NCI-H82 treated with DMSO at 0.1 percent for 48 hours (cell line): ENCODE measurements at regions not wholly inside any gene's neighbourhood (a gene's known extent, or its start where the extent isn't known, plus 50 kb on each side); places are given as distances from the start of the nearest gene placed in this dataset.

Experiments used
- DNase-seq: peaks from one replicate; lab custom pipeline; 2025; ENCODE audit not compliant: unreplicated experiment; lab: John Stamatoyannopoulos, UW

DNA sequence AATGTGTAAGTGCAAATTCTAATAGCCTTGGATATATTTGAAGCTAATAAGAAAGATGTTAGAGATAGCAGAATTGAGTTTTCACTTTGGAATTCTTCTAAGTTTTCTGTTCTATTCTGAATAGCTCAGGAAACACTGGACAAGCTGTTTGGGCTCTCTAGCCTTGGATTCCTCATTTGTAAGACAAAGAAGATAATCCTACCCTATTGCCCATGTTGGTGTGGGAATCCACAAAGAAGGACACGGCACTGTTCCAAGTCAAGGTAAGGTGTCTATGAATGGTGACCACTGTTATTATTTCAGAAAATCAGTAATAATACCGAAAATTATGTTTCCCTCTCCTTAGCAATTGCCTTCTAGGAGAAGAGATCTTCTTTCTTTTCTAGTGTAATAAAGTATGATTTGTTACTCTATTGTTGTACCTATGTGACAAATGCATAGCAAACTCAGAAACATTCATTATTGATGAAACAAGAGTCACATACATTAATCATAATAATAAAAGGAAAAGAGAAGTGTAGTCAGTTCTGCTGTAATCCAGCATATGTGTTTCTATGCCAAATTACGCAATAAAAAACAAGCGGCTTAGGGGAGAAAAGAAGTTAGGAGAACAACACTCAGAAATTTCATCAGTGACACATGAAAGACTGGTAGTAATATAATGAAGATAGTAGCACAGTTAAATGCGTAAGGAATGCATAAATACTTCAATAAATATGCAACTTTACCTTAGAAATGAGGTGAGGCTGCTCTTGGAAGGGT lies 1012.3 kb upstream of the PHF14 start:
- DNase-seq = no peak

DNA sequence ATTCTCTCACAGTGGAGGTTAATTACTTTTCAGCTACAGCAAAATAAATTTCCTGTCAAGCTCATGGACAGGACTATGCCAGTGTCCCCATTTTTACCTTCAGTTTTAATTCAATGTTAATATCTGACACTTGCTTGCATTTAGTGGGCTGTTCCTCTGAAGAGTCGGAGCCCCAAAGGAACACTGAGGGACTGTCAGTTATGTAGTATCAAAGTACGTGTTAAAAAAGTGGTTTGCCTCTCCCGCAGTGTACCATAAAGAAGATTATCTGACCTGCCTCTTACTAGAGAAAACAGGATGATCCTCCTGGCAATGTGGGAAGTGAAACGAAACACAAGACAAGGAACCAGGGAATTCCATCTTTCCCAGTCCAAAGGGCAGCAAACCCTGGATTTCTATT lies 1010.9 kb upstream of the PHF14 start:
- DNase-seq = peak; percentile 35

DNA sequence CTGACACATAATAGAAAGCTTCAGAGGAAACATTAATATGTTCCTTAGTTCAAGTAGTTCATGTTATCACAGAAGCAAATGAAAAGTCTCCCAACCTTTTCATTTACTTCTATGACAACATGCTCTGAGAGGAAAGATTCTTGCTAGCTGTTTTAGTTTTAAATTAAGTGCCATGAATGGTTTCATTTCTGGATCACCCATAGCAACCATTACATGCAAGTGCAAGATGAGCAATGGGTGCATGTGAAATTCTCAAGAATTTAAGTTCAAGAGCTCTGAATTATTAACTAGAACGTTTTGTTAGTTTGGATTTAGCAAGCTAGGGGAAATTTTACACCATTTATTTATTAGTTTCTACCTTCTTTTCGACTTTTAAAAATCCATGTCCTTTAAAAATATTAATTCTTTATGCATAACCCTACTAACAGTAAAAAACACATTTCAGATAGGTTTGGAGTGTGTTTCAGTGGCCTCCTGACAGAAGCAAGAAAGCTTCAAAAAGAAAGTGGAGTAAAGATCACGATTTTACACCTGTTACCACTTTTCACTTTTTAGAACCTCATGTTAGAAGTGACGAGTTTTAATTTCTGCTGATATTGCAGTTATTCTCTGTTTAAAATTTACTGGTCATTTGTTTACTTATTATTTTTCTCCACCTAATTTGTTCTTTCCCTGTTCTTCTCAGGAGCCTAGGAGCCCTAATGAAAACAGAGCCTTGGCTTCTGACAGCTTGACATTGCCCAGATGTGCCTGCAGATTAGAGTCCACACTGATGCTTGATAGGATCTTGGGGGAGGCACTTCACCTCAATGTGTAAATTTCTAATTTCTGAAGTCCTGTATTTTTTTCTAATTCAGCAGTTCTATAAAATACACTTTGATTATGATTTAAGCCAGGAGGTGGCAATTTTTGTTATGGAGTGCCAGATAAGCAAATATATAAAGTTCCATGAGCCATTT lies 995.3 kb upstream of the PHF14 start:
- no peak for DNase-seq

DNA sequence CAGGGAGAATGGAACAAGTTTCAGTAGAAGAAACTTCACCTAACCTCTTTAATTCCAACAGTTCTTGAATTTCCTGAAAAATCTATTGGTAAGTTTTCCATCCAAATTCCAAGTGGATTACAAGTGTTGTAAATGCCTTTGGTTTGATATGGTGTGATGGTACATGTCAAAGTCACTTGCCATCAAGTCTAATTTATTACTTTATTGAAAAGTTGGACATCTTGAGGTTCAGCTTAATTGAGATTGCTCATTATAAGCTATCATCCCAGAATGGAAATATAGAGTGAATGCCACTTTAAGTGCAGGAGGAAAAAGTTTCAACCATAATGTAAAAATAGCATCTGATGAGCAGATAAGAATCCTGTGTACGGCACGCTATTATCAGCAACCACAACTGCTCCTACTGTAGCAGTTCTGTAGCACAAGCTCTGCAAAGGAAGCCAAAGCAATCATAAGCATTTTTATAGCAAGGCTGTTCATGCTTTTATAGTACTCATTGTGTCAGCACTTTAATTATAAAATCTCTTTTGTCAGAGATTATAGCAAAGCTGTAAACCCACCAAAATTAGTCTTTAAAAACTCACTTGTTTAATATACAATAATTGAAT lies 991.8 kb upstream of the PHF14 start:
- DNase-seq = no peak

DNA sequence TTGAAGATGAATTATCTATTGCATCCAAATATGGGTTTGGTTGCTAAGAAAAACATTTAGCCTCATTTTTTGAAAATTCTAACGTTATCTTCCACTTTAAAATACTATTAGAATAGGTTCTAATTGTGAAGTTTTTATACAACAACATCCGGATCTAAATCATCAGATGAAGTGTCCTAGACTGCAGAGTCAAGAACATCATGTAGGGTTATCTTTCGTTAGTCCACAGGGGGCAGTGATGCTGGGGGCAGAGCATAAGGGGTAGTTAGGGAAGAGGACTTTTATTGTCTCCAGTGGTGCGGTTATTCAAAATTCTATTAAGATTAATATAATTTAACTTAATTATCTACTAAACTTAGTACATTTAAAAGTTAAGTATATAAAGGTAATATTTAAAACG lies 990.6 kb upstream of the PHF14 start:
- DNase-seq = no peak

DNA sequence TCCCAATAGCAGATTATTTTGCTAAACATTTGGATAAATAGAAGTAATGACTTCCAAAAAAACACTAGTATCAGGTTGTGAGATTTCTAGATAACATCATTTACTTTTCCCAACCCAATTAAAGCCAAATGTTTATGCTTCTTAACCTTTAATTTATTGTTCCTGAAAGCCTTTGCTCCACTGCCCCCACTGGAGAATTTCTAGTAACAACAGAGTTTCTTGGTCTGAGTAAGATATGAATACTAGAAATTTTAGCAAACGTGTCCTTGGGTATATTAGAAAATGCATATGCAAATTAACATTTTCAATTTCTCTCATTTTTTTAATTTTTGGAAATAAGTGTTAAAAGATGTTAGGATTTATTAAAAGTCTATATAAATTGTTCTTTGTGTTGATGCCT lies 958.0 kb upstream of the PHF14 start:
- DNase-seq = no peak

DNA sequence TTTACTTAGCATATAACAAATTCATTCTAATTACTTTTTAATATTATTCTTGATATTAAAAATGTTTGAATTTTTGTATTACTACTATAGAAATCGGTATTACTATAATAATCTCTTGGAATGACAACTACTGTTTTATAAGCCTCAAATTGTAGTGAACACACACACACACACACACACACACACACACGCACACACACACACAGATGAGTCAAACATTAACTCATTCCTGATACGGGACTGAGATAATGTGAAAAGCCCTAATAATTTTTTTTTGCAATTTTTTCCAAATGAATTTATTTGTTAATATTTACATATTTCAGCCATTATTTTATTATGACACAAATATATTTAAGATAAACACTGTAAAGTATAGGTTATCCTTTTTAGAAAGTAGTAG lies 951.2 kb upstream of the PHF14 start:
- no peak for DNase-seq

DNA sequence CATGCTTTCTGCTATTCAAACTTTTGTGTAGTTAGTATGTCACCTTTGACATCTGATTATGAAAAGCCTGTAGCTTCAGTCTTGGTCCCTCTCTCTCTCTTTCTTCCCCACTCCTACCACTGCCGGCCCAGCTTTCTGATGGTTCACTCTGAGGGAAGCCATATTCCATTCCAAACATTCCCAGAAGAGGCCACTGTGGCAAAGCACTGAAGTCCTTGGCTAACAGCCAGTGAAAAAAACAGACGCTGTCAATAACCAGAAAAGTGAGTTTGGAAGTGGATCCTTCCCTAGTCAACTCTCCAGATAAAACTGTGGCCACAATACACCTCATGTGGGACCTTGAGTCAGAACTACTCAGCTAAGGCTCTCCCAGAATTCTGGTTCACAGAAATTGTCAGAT lies 950.7 kb upstream of the PHF14 start:
- DNase-seq = peak; percentile 42

DNA sequence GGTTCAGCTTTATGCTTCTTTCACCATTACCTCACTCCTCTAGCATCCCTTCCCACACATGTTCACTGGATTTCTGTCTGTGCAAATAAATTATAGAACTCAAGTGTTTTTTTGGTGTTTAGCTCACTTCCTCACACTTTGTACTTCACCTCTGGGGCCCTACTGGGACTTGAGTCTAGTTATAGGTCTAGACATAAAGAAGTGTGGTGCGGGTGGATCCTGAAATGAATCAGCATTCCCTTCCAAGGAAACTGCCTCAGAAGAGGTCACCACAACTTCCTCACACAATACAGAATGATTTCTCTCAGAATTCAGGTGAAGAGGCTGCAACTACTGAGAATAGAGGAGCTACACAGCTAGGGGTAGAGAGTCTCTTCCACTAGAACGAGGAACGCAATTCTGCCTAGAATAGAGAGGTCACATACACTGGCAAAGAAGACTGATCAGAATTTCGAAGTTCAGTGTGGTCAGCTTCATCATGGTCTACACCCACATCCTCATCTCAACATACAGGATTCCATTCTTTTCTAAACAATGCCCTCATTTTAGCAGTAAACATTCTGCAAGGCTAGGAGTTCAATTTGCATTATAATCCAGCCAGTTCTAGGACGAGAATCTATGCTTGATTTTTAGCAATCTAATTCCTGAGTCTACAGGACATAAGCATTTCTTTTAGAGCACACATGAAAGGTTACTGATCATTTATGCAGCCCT lies 938.7 kb upstream of the PHF14 start:
- DNase-seq = no peak

DNA sequence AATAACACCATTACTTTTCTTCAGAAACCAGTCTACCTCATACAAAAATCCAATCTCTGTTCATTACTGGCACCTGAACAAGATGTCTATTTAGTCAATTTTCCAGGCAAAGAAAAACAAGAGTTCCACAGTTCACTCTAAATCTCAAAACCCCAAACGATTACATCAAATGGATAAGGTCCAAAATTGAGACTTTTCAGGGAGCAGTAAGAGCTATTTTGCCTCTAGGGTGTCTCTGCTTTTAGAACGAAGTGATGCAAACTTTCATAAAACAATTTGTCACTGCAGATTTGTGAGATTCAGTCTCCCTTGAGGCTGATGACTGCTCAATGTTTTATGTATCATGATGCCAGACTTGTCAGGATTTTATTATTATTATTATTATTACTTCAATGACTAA lies 937.0 kb upstream of the PHF14 start:
- no peak for DNase-seq

DNA sequence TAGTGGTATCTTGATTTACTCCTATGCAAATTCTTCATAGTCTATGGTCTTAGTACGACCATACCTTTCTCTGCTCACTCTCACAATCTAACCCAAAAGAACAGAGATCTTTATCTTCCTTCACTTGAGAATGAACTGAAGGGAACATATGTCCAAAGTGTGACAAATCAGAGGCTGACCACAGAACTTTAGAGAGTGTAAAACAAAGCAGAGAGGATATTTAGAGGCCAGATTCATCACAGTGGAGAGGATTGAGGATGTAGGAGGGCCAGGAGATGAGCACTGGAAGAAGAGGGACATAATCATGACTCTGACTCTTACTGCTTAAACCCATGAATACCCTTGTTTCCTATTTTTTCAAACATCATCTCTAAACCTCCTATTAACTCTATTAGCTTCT lies 935.3 kb upstream of the PHF14 start:
- DNase-seq = no peak

DNA sequence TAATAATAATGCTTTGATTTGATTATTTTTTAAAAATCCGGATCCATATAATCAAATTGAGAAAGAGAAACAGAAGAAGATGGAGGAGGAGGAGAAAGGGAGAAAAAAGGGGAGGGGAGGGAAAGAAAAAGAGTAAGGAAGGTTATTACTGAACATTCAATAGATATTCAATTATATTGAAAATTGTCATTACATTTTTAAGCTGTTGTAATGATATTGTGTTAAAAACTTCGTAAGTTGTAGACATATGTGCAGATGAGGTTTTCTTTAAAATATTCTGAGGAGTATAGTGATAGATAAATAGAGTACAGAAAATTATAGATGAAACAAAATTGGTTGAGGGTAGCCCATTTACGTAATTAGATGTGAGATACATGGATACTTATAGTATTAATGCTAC lies 933.0 kb upstream of the PHF14 start:
- DNase-seq = no peak

DNA sequence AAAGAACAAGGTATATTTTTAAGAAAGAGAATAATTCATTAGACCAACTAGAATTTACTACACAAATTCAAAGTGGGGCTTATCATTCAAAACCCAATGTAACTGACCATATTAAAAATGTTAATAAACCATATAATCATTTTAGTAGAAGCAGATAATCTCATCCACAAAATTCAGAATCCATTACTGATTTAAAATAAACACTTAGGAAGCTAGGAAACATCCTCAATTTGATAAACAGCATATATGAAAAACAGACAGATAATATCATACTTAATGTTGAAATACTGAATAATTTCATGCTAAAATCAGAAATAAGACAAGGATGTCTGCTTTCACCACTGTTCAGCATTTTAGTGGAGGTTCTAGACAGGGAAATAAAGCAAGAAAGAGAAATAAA lies 902.8 kb upstream of the PHF14 start:
- DNase-seq = no peak

DNA sequence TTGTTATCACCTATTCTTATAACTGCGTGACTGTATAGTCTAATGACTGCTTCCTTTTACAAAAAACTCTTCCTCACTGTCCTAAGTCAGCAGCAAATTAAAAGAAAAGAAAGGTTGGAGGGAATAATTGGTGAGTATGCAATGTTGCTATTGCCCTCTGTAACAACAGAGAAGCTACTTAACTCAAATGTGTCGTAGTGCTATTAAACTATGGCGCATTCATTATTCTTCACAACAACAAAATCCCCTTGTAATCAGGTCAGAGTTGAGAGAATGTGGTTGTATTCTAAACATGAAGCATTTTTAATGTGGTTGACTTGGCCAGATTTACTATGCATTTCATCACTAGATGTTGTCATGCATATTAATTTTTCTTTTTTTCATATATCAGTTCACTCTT lies 897.8 kb upstream of the PHF14 start:
- DNase-seq = no peak

DNA sequence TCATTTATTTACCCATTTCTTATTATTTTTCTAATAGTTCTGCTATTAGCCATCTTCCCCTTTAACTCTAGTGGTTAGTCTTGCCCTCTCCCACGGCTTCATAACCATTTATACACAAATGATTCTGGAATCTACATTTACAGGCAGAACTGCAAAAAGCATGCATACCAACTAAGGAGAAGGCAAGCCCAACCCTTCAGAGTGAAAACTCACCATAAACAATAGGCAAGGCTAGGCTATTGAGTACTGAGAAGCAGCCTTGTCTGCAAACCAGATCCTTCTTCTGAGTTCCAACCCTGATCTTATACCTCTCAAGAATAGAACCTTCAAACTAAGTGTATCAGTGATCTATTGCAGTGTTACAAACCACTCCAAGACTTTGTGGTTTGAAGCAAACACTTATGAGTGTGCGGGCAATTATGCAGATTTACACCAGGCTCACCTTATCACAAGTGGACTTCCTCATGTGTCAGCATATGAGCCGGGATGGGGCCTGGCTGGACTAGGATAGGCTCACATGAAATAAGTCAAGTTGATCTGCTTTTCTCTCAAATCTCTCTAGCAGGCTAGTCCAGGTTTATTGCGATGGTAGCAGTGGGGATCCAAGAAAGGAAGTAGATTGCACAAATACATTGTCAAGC lies 896.9 kb upstream of the PHF14 start:
- DNase-seq = no peak

DNA sequence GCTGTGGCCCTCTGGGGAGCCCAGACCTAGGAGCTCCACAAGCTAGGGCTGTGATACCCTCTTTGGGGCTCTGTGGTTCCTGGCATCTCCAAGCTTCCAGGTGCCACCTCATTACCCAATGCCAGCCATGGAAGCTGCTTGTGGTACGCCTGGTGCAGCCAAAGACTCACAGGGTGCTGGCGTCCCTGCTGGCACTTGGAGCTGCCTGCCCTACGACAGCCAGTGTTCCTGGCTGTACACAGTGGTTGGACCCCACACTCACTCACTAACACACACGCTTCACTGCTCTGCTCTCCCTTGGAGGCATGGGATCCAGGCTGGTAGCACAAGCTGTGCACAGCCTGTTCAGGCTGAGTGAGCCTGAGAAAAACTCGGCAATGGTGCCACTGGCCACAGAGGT lies 894.1 kb upstream of the PHF14 start:
- no peak for DNase-seq

DNA sequence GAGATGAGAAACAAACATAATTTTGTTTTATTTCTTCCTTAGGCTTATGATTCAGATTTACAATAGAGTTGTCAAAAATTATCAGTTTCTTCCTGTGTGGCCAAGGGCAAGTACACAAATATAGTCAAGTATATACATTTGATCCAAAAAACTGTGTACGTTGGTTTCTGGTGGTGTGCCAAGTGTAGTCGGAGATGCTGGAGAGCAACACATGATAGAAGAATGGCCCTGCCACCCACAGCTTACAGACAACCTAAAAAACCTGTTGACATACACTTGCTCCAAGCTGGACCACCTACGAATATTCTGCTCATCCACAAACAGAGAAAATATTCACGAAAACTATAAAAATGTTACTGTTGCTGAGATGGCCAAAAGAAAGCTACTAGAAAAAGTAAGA lies 890.8 kb upstream of the PHF14 start:
- no peak for DNase-seq

DNA sequence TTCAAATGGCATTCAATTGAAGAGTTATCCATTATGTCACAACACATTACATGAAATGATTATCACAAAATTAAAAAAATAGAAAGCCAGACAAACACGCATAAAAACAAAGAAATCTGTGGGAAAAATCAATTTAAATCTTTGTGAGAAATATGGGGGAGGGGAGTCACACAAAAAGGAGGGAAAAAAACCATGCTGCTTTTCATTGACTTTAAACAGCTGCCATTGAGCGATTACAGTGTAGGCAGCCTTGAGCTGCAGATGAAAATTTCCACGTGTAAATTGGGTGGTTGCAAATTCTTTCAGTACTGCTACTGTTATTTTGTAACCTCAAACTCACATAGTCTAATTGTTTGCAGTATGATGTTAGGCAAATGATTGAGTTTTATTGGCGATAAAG lies 889.9 kb upstream of the PHF14 start:
- DNase-seq = no peak

DNA sequence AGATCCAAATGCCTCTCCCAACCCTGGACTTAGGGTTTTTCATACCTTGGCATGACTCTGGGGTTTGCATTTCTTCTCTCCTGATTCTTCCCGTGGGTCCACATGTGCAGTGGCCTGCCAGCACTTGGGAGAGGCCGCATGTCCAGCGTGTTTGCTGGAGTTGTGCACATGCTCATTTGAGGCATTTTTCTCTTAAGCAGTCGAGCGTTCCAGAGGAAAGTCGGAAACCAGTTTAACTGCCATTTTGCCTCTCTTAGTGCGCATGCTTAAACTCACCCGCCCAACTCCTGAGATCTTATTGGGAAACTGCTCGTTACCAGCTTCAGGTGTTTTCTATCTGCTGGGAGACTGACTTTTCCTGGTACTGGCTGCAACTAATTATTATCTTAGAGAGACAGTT lies 888.4 kb upstream of the PHF14 start:
- no peak for DNase-seq

DNA sequence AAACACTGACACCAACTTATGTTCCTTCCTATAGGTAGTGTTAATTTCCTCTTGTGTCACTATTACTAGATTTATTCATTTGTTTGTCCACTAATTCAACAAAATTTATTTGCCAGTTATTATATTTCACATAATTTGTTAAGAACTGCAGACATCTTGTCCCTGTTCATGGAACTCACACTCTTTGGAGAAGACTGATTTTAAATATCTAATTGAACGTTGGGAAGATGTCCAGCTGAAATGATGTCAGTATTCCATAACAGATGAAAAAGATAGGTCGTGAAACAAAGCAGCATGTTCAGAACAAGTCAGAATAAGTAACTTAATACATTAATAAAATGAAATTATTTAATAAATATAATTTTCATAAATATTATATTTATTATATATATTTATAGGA lies 873.1 kb upstream of the PHF14 start:
- DNase-seq = no peak

DNA sequence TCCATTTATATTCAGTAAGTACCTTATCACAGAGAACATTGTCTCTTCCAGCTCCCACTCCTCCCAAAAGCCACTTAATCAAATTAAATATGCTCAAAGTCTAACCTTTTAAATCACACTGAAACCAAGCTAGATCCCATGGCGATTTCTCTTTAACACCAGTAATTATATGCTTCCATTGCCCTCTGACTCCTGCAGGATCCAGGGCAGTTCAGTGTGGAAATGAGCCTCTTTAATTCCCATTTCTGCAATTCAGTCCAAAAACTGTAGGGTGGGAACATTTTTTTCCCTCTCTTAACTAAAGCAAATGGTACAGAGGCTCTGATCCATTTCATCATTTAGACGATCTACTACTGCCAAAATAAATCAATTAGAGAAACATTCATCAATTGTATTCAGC lies 872.3 kb upstream of the PHF14 start:
- DNase-seq = no peak
